ENCODE measurements at regions not wholly inside any gene's neighbourhood (a gene's known extent, or its start where the extent isn't known, plus 50 kb on each side); places are given as distances from the start of the nearest gene placed in this dataset.

GRCh38 chr3:184508938-184509337, 52.6 kb upstream of the EPHB3 start:
- TF ChIP-seq YY1 (IDR thresholded peaks at IDR 0.05; ENCODE audit: insufficient read depth, insufficient read length) (no peak), SUZ12 (IDR thresholded peaks at IDR 0.05; ENCODE audit: extremely low read depth, insufficient read depth, insufficient read length) (no peak)

Data from NT2/D1 (cell line).